Stimulated activated CD8-positive, alpha-beta memory T cell treated with anti-CD3 and anti-CD28 coated beads, Interleukin-7, amount 100 ng/mL, for 48 hours (primary cell): ENCODE measurements at regions not wholly inside any gene's neighbourhood (a gene's known extent, or its start where the extent isn't known, plus 50 kb on each side); places are given as distances from the start of the nearest gene placed in this dataset.

ENCODE experiments used
- DNase-seq, 2 donors: peaks; one replicate each; pipeline ENCODE4 v3.0.0-alpha.2; 2020; ENCODE audit warnings: low read depth in 1 of 2; ENCODE audit errors: extremely low read depth in 1 of 2

GRCh38 chrX:68897118-68897945 is 68.5 kb downstream of the EFNB1 start:
- DNase-seq, result no peak

GRCh38 chrX:68896581-68896980 is 67.8 kb downstream of the EFNB1 start:
- DNase-seq, result no peak

- no peak for DNase-seq
These were observed 67.0 kb downstream of the EFNB1 start for GRCh38 chrX:68895778-68896177.

GRCh38 chrX:68895341-68895755 is 66.5 kb downstream of the EFNB1 start:
- DNase-seq, result no peak

GRCh38 chrX:68894513-68895340 is 65.9 kb downstream of the EFNB1 start:
- no peak for DNase-seq

- no peak for DNase-seq
These were observed 65.3 kb downstream of the EFNB1 start for GRCh38 chrX:68894142-68894512.

GRCh38 chrX:68892651-68893050 is 63.8 kb downstream of the EFNB1 start:
- DNase-seq, result no peak

GRCh38 chrX:68892134-68892533 is 63.3 kb downstream of the EFNB1 start:
- no peak for DNase-seq
